Bronchial epithelial cell (primary cell): ENCODE measurements at regions not wholly inside any gene's neighbourhood (a gene's known extent, or its start where the extent isn't known, plus 50 kb on each side); places are given as distances from the start of the nearest gene placed in this dataset.

Source experiments
- DNase-seq: peaks from one replicate; pipeline ENCODE4 v3.0.0-alpha.2; 2010; ENCODE audit warnings: low read depth
- FAIRE-seq: peaks from 2 replicates; lab custom pipeline; 2011; peaks lifted over from hg19 to GRCh38; lab: Jason Lieb, UNC
- H3K27me3 ChIP-seq: 2 replicates; pipeline ENCODE4 v1.5.1; 2011; ENCODE audit warnings: low read length; ENCODE audit not compliant: control insufficient read depth, insufficient read depth
- H3K36me3 ChIP-seq: 2 replicates; pipeline ENCODE4 v1.5.1; 2011; ENCODE audit warnings: low read length; ENCODE audit not compliant: control insufficient read depth, insufficient read depth
- H3K4me3 ChIP-seq: 2 replicates; pipeline ENCODE4 v1.5.1; 2011; ENCODE audit warnings: mild to moderate bottlenecking, low read depth, low read length, control low read depth
- CTCF ChIP-seq: IDR thresholded peaks from 2 replicates; pipeline ENCODE4 v1.5.1; 2011; ENCODE audit warnings: mild to moderate bottlenecking, moderate library complexity, low read length, control low read depth, inconsistent platforms; ENCODE audit not compliant: insufficient read depth, severe bottlenecking

- Histone ChIP-seq H3K36me3 (no peaks in the 10 kb centered on the region), H3K4me3 (no peak overlapping the region), H3K27me3 (no peaks in the 10 kb centered on the region)
- FAIRE-seq = no peak
- TF ChIP-seq CTCF = no peak
- no peak for DNase-seq
Observed at GRCh38 chr4:62235911-62236310, 1035.8 kb downstream of the ADGRL3 start.

GRCh38 chr4:62232814-62233213 is 1032.7 kb downstream of the ADGRL3 start:
- H3K4me3 ChIP-seq = no peak overlapping the region
- no peak for DNase-seq
- no peaks in the 10 kb centered on the region for H3K27me3 ChIP-seq
- no peak for FAIRE-seq
- no peak for TF ChIP-seq CTCF
- H3K36me3 ChIP-seq = no peaks in the 10 kb centered on the region

- FAIRE-seq (no peak), DNase-seq (no peak)
- Histone ChIP-seq H3K36me3 (no peaks in the 10 kb centered on the region), H3K4me3 (no peak overlapping the region), H3K27me3 (no peaks in the 10 kb centered on the region)
- no peak for TF ChIP-seq CTCF
Observed at GRCh38 chr4:62231994-62232393, 1031.9 kb downstream of the ADGRL3 start.

GRCh38 chr4:62226082-62226481 is 1026.0 kb downstream of the ADGRL3 start:
- no peak for TF ChIP-seq CTCF
- FAIRE-seq = no peak
- Histone ChIP-seq H3K36me3 (no peaks in the 10 kb centered on the region), H3K4me3 (no peak overlapping the region), H3K27me3 (no peaks in the 10 kb centered on the region)
- no peak for DNase-seq

GRCh38 chr4:62222121-62222520 is 1022.0 kb downstream of the ADGRL3 start:
- TF ChIP-seq CTCF = no peak
- no peak for DNase-seq
- Histone ChIP-seq H3K36me3 (no peaks in the 10 kb centered on the region), H3K27me3 (no peaks in the 10 kb centered on the region), H3K4me3 (no peak overlapping the region)
- no peak for FAIRE-seq

GRCh38 chr4:62210486-62210885 is 1010.4 kb downstream of the ADGRL3 start:
- no peaks in the 10 kb centered on the region for H3K36me3 ChIP-seq
- DNase-seq (no peak), FAIRE-seq (no peak)
- no peak overlapping the region for H3K4me3 ChIP-seq
- no peak for TF ChIP-seq CTCF
- H3K27me3 ChIP-seq = no peaks in the 10 kb centered on the region
